Sciatic nerve (tissue), 2 donors: ENCODE measurements at regions not wholly inside any gene's neighbourhood (a gene's known extent, or its start where the extent isn't known, plus 50 kb on each side); places are given as distances from the start of the nearest gene placed in this dataset.

Experiments used
- ATAC-seq: fragments of 200-7000 bp; cut with Tn5 transposase; one replicate; pipeline ENCODE4 v1.9.1; 2020; ENCODE audit warnings: mild to moderate bottlenecking, moderate library complexity
- DNase-seq: peaks from one replicate; pipeline ENCODE4 v3.0.0-alpha.2; 2020; ENCODE audit warnings: low spot score
- intact Hi-C: fragments of 100-400 bp; cut with DNase I; formaldehyde crosslinking; loops from one replicate; pipeline ENCODE4 v1.14.2; 2022
- donor health status: DM: no; HTN: no; CAD: no.
- donor health status: DM: no; HTN: no; CAD: no.

GRCh38 chr1:87905651-87906050, 577.0 kb downstream of the LMO4 start:
- intact Hi-C loops: no loop called here
- ATAC-seq: no peak
- no peak for DNase-seq

DNA sequence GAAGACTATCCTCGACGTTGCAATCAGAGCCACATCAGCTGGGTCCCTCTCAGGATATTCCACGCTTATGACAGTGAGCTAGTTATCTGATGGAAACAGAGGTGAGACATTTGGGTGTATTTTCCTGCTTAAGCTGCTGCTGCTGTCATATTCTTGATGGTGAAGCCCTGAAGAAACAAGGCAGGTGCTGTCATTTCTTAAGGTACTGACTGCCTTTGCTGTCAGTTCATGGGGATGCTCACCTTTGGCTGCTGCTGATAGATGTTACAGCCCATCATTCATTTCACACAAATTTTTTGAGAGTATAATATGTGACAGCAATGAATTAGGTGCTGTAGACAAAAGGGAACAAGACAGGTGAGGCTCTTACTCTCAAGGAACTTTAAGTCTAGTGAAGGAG, 577.4 kb downstream of the LMO4 start:
- intact Hi-C loops: no loop called here
- DNase-seq (no peak), ATAC-seq (no peak)

- no peak for DNase-seq
- intact Hi-C loops: no loop called here
- no peak for ATAC-seq
Measured at GRCh38 chr1:87913361-87913760, 584.7 kb downstream of the LMO4 start.

DNA sequence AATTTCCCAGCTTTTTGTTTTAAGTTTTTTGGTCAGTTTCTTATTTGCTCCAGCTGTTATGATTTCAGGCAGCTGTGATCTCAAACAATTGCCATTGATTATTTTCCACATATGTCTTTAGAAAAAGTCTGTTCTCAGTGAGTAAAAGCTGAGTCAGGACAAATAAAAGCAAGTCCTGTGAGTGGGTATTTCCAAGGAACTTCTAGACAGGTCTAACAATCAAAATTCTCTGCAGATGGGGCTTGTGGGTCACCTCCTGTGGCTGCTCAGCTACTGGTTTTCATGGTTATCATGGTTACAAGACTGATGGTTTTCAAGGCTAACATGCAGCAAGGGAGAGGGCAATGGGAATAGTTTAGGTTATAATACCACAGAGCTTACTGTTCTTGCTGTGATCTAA, 585.7 kb downstream of the LMO4 start:
- DNase-seq (no peak), ATAC-seq (no peak)
- intact Hi-C loops: no loop called here

DNA sequence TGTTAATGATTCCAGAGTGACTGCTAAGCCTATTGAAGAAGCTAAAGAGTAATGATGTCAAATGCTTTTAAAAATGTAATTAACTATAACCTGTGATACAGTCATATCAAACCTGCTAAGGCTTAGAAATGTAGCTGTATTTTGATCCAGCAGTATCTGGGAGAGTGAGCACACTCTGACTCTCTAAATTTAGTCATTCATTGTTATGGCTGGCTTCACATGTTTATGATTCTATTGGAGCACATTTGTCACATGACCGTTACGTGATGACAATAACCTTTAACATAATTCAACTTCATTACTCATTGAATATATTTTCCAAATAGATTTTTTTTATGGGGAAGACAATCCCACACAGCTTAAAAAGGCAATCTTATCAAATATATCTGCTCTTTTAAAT, 587.1 kb downstream of the LMO4 start:
- intact Hi-C loops: no loop called here
- ATAC-seq: no peak
- no peak for DNase-seq

- intact Hi-C loops: no loop called here
- no peak for DNase-seq
- ATAC-seq: no peak
Measured at GRCh38 chr1:87916965-87917364, 588.3 kb downstream of the LMO4 start.

DNA sequence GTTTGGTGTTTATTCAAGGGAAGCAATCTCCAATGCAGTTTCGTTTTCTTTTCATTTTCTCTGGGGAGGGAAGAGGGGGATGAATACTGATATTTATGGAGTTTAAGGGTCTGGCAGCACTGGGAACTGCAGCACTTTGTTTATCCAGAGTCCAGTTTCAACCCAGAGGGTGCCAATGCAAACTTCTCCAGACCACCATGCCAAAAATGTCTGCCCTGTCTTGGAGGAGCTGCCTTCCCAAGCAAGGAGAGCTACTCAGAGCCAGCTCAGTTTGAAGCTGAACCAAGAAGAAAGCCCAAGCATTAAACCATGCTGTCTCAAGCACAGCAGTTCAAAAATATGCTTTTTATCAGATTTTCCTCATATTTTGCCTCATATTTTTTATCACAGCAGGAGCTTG, 589.7 kb downstream of the LMO4 start:
- no peak for ATAC-seq

DNA sequence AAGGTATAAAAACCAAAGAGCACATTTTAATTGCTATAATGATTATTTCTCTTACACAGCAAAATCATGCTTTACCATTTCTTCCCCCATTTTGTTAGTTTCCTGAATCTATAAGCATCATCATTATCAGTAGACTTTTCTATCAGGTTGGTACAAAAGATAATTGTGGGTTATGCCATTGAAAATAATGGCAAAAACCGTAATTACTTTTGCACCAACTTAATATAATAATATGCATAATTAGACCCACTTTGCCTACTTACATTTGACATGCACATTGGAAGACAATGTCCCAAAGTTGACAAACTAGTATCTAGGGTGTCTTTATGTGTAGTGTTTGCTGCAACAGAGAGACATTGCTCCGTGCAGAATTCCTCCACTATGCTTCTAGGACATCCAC, 594.2 kb downstream of the LMO4 start:
- DNase-seq (no peak), ATAC-seq (no peak)
- intact Hi-C loops: no loop called here

More for the DNA sequence above, 589.7 kb downstream of the LMO4 start:
- intact Hi-C loops: no loop called here
- no peak for DNase-seq

GRCh38 chr1:87926131-87926830, 597.6 kb downstream of the LMO4 start:
- intact Hi-C loops: no loop called here
- no peak for ATAC-seq
- DNase-seq: no peak

DNA sequence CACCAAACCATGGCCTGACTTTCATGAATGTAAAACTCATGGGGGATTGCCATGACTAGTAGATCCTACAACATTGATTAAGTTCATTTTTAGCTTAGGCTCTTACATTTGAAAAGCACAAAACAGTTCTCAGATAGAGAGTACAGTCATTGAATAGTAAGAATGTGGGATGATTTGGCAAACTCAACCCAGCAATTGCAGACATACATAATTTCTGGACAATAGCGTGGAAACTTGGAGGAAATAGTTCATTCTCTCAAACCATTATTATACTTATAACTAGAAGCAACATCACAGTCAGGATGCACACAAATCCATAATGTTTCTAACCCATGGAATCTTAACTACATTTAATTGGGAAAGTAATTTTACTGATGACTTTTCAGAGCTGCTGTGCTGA, 598.2 kb downstream of the LMO4 start:
- DNase-seq: no peak
- ATAC-seq: no peak
- intact Hi-C loops: no loop called here

- DNase-seq (no peak), ATAC-seq (no peak)
- intact Hi-C loops: no loop called here
Measured at GRCh38 chr1:87927391-87928280, 599.0 kb downstream of the LMO4 start.

GRCh38 chr1:87928623-87929022, 599.9 kb downstream of the LMO4 start:
- DNase-seq (no peak), ATAC-seq (no peak)
- intact Hi-C loops: no loop called here

GRCh38 chr1:87929906-87930305, 601.2 kb downstream of the LMO4 start:
- ATAC-seq (no peak), DNase-seq (no peak)
- intact Hi-C loops: no loop called here

DNA sequence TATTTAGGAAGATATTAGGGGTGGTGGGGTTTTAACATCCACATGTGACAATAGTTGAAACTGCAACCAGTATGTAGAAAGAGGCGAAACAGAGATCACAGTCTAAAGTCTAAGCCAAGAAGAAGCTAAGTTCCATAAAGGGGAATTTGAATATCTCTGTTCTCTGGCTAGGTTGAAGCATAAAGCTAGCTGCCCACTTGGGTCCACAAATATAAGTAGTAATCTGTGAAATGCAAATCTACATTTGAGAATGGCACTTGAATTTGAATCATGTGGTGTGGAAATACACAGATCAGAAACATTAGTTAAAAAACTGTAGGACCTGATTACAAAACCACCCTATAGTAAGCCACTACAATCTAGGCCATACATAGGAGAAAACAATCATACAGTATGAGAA, 602.1 kb downstream of the LMO4 start:
- ATAC-seq: no peak
- no peak for DNase-seq
- intact Hi-C loops: no loop called here

DNA sequence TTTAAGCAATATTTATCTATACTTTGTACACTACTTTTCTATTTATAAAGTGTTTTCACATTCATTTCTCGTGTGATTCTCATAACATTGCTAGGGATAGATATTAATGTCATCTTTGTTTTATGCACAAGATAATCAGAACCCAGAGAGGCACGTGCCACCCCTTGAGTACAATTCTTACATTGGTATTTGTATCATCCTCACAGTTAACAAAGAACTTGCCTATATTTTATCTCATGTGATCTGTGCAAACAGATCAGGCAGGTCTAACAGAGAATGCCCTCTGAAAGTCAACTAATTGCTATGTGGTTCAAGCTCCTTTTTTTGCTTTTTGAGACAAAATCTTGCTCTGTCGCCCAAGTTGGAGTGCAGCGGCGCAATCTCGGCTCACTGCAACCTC, 604.5 kb downstream of the LMO4 start:
- intact Hi-C loops: no loop called here
- ATAC-seq (no peak), DNase-seq (no peak)

DNA sequence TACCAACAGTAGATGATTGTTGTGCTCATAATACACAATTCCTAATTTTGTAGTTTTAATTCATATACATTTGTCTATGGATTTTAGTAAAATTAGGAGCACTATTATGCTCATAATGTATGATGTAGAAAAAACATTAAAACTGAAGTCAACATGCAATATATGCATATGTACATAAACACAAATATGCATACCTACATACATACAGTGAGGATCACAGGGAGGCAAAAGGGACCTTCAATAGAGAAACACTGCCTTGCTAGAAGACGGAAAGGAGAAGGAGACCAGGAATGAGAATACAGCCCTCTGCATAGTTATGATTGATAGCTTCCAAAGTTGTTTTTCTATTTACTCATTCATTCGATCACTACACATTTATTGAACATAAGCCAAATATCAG, 606.5 kb downstream of the LMO4 start:
- no peak for DNase-seq
- no peak for ATAC-seq
- intact Hi-C loops: no loop called here

- no peak for DNase-seq
- intact Hi-C loops: no loop called here
- no peak for ATAC-seq
Measured at GRCh38 chr1:87937831-87938395, 609.2 kb downstream of the LMO4 start.

GRCh38 chr1:87938631-87939030, 610.0 kb downstream of the LMO4 start:
- ATAC-seq (no peak), DNase-seq (no peak)
- intact Hi-C loops: no loop called here

DNA sequence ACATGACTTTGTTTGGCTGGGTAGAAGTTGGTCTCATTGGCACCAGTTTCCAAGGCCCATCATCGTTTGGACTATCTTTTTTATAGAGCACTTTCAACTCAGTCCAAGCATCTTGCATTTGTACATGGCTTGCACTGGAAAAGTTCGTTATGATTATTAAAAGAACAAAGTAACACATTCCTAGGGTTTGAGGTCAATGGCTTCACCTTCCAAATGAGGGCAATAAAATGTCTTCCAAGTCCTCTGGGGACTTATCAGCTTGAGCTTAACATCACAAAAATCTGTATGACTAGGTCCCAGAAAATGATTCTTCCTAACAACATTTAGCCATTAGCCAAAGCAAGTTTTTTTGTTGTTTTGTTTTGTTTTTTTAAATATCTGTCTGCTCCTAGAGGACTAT, 610.8 kb downstream of the LMO4 start:
- intact Hi-C loops: no loop called here
- no peak for DNase-seq
- ATAC-seq: no peak

DNA sequence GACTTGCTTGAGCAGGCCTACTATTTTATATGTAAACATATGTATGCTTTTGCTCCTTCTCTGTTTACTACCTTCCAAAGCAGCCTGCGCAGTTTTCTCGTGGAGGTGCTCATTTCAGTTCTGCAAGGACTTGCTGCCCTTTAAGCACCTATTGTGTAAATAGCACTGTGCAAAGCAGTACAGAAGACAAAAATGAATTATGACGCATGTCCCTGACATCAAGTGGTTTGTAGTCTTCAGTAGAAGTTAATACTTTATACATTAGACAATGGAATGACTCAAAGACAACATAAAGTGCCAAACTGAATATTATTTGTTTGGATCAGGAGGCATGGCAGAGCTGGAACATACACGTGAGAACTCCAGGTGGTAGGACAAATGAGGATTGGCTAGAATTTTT, 611.7 kb downstream of the LMO4 start:
- DNase-seq (no peak), ATAC-seq (no peak)
- intact Hi-C loops: no loop called here
